ENCODE measurements at regions not wholly inside any gene's neighbourhood (a gene's known extent, or its start where the extent isn't known, plus 50 kb on each side); places are given as distances from the start of the nearest gene placed in this dataset.

DNA sequence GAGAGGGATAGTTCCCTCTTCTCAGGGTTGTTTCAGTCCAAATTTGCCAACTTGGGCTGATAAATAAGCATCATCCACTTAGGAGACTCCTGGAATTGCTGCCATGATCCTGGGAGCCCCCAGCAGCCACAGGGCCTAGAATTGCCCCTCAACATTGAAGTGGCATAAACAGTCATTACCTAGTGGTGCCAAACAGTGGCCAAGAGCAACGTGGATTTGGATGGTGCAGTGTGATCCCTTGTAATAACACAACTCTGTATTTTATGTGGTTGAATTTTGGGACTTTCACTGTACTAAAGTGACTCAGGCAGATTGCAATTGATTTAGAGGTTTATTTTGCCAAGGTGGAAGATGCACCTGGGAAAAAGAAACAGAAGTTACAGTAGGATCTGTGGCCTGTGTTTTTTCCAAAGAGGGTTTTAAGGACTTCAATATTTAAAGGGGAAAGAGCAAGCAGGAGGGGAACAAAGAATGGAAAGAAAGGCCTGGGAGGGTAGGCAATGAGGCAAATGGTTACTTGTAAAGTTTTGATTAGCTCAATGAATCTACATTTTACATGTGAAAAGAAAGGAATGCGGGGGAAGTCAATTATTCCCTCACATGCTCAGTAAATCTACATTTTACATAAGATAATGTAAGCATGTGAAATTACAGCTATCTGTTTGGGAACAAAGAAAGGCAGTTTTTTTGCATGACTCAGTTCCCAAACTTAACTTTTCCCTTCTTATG is 168.0 kb upstream of the NOX3 start:
- no TSS peak for BruUV-seq (replicated peaks)
- Histone ChIP-seq H3K4me3 (replicated peaks in 1 of 2; ENCODE audit: low read depth in 1 of 2, low read length in 2 of 2) (no peak overlapping the region), H2AFZ (ENCODE audit: low read depth, low read length, poor library complexity, severe bottlenecking) (no peak overlapping the region), H4K20me1 (ENCODE audit: insufficient read depth) (no peaks in the 10 kb centered on the region), H3K9me2 (ENCODE audit: insufficient read depth) (no peaks in the 10 kb centered on the region), H3K27ac (ENCODE audit: low read depth, low read length) (no peak overlapping the region), H3K9ac (ENCODE audit: low read length) (no peak overlapping the region), H3K4me1 (ENCODE audit: control insufficient read depth in 1 of 2, insufficient read depth in 2 of 2, low read length in 2 of 2) (no peaks in the 10 kb centered on the region), H3K79me2 (ENCODE audit: insufficient read depth, low read length) (no peaks in the 10 kb centered on the region), H3K4me2 (ENCODE audit: low read length) (no peak overlapping the region), H3K27me3 (ENCODE audit: insufficient read depth, low read length) (no peaks in the 10 kb centered on the region), H3K9me3 (ENCODE audit: control insufficient read depth in 1 of 2, insufficient read depth in 1 of 2, low read depth in 1 of 2, low read length in 2 of 2) (no peaks in the 10 kb centered on the region), H3K36me3 (ENCODE audit: control insufficient read depth in 1 of 2, insufficient read depth in 2 of 2, low read length in 2 of 2) (no peaks in the 10 kb centered on the region)
- ATAC-seq (no peak), DNase-seq (ENCODE audit: low read depth, low spot score) (no peak)
- RAD21 ChIA-PET (ENCODE audit: low non-redundant PET in 1 of 2, low total read pairs in 2 of 2, uncharacterized antibody in 2 of 2, unreplicated experiment in 2 of 2): no interaction called here
- POLR2A ChIA-PET: no interaction called here
- TF ChIP-seq POLR2AphosphoS5 (IDR thresholded peaks at IDR 0.05; ENCODE audit: low read depth, low read length): no peak
- no peak for TF ChIP-seq FOSL1 (IDR thresholded peaks at IDR 0.05; ENCODE audit: low read depth)
- TF ChIP-seq RAD21 (IDR thresholded peaks at IDR 0.05; ENCODE audit: low read depth): no peak
- TF ChIP-seq, protein P1, sequence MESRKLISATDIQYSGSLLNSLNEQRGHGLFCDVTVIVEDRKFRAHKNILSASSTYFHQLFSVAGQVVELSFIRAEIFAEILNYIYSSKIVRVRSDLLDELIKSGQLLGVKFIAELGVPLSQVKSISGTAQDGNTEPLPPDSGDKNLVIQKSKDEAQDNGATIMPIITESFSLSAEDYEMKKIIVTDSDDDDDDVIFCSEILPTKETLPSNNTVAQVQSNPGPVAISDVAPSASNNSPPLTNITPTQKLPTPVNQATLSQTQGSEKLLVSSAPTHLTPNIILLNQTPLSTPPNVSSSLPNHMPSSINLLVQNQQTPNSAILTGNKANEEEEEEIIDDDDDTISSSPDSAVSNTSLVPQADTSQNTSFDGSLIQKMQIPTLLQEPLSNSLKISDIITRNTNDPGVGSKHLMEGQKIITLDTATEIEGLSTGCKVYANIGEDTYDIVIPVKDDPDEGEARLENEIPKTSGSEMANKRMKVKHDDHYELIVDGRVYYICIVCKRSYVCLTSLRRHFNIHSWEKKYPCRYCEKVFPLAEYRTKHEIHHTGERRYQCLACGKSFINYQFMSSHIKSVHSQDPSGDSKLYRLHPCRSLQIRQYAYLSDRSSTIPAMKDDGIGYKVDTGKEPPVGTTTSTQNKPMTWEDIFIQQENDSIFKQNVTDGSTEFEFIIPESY (IDR thresholded peaks at IDR 0.05; ENCODE audit: extremely low read depth, insufficient replicate concordance, low read length): no peak
- TF ChIP-seq, protein P2, sequence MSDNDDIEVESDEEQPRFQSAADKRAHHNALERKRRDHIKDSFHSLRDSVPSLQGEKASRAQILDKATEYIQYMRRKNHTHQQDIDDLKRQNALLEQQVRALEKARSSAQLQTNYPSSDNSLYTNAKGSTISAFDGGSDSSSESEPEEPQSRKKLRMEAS (IDR thresholded peaks at IDR 0.05): no peak
- TF ChIP-seq ELF1 (IDR thresholded peaks at IDR 0.05; ENCODE audit: borderline replicate concordance, low read depth): no peak
- no peak for TF ChIP-seq CEBPB (IDR thresholded peaks at IDR 0.05; ENCODE audit: low read depth)
- TF ChIP-seq EZH2 (IDR thresholded peaks at IDR 0.05): no peak
- no peak for TF ChIP-seq ZNF274 (IDR thresholded peaks at IDR 0.05; ENCODE audit: low read depth, low read length)
- TF ChIP-seq YY1 (IDR thresholded peaks at IDR 0.05; ENCODE audit: extremely low read depth, insufficient replicate concordance, low read depth, low read length): no peak
- TF ChIP-seq SIN3A (IDR thresholded peaks at IDR 0.05; ENCODE audit: low read depth): no peak
- no peak for TF ChIP-seq EZH2phosphoT487 (IDR thresholded peaks at IDR 0.05; ENCODE audit: borderline replicate concordance)
- TF ChIP-seq, protein P3, sequence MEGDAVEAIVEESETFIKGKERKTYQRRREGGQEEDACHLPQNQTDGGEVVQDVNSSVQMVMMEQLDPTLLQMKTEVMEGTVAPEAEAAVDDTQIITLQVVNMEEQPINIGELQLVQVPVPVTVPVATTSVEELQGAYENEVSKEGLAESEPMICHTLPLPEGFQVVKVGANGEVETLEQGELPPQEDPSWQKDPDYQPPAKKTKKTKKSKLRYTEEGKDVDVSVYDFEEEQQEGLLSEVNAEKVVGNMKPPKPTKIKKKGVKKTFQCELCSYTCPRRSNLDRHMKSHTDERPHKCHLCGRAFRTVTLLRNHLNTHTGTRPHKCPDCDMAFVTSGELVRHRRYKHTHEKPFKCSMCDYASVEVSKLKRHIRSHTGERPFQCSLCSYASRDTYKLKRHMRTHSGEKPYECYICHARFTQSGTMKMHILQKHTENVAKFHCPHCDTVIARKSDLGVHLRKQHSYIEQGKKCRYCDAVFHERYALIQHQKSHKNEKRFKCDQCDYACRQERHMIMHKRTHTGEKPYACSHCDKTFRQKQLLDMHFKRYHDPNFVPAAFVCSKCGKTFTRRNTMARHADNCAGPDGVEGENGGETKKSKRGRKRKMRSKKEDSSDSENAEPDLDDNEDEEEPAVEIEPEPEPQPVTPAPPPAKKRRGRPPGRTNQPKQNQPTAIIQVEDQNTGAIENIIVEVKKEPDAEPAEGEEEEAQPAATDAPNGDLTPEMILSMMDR (IDR thresholded peaks at IDR 0.05 in 2 of 3, conservative IDR thresholded peaks at IDR 0.05 in 1 of 3; ENCODE audit: borderline replicate concordance in 1 of 3, insufficient read depth in 1 of 3, low read depth in 2 of 3, low read length in 2 of 3): no peak
- no peak for TF ChIP-seq CBX3 (IDR thresholded peaks at IDR 0.05; ENCODE audit: low read depth)
- TF ChIP-seq, protein P4, sequence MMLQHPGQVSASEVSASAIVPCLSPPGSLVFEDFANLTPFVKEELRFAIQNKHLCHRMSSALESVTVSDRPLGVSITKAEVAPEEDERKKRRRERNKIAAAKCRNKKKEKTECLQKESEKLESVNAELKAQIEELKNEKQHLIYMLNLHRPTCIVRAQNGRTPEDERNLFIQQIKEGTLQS (IDR thresholded peaks at IDR 0.05): no peak
- TF ChIP-seq TCF7L2 (IDR thresholded peaks at IDR 0.05; ENCODE audit: borderline replicate concordance, extremely low read depth, insufficient read depth, insufficient read length): no peak
- CTCF ChIA-PET: no interaction called here
- intact Hi-C loops (cut with micrococcal nuclease): no loop called here
